ENCODE measurements at regions not wholly inside any gene's neighbourhood (a gene's known extent, or its start where the extent isn't known, plus 50 kb on each side); places are given as distances from the start of the nearest gene placed in this dataset.
A peak's percentile ranks its signal among the peaks of the same experiment; 100 is the strongest.

- H3K36me3 ChIP-seq (ENCODE audit: control insufficient read depth, insufficient read depth, low read length), result no peaks in the 10 kb centered on the region
- no peak overlapping the region for H3K4me3 ChIP-seq (ENCODE audit: low read length)
- H3K56ac ChIP-seq (ENCODE audit: low read length), result no peak overlapping the region
- H3K4me1 ChIP-seq (ENCODE audit: control insufficient read depth, low read depth, low read length), result no peaks in the 10 kb centered on the region
- no peak overlapping the region for H2BK15ac ChIP-seq (replicated peaks; ENCODE audit: low read depth)
- no peak overlapping the region for H4K8ac ChIP-seq (ENCODE audit: low read depth, low read length)
- DNase-seq, result no peak
- H3K9ac ChIP-seq (ENCODE audit: low read length), result no peak overlapping the region
- no peak overlapping the region for H3K18ac ChIP-seq (ENCODE audit: low read length)
- H3K27ac ChIP-seq (ENCODE audit: low read depth, low read length), result no peak overlapping the region
- WGBS (ENCODE audit: extremely low coverage, insufficient coverage, low lambda C conversion rate), result no CpG with 5 or more reads among the region's 10 CpGs
- H3K79me2 ChIP-seq (ENCODE audit: control insufficient read depth, insufficient read depth, low read length), result no peaks in the 10 kb centered on the region
- H2AK5ac ChIP-seq (ENCODE audit: low read length), result no peak overlapping the region
- H3K4ac ChIP-seq (ENCODE audit: low read depth, low read length), result no peak overlapping the region
- H3K4me2 ChIP-seq (ENCODE audit: low read length), result no peak overlapping the region
- no peak overlapping the region for H2BK120ac ChIP-seq (ENCODE audit: low read depth, low read length)
- H2BK5ac ChIP-seq (ENCODE audit: low read length), result no peak overlapping the region
- no peak overlapping the region for H3K23ac ChIP-seq (ENCODE audit: low read length)
- no peaks in the 10 kb centered on the region for H3K79me1 ChIP-seq (ENCODE audit: low read length)
- H4K5ac ChIP-seq (ENCODE audit: low read length), result no peak overlapping the region
- no peaks in the 10 kb centered on the region for H3K27me3 ChIP-seq (ENCODE audit: insufficient read depth, low read length, poor library complexity)
Measured at GRCh38 chr10:77696584-77696983, 59.0 kb upstream of the KCNMA1 start.

DNA sequence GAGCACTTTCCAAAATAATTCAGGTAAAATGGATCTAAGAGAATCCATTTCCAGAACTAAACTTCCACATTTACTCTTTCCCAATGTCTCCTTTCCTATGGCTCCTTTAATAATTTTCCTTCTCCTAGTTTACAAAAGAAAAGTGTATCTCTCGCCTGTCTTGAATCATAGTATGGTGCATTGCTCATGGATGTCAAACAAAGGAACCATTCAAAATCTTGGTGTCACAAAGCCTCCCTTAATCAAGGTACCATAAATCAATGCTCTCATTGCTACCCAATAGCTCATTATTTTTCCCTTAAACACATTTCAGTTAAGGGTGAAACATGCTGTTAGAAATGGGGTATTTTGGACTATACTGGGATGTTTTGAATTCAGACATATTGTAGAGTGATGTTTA is 57.6 kb upstream of the KCNMA1 start:
- H2BK5ac ChIP-seq (ENCODE audit: low read length), result no peak overlapping the region
- H3K27ac ChIP-seq (ENCODE audit: low read depth, low read length), result no peak overlapping the region
- no peak overlapping the region for H2BK120ac ChIP-seq (ENCODE audit: low read depth, low read length)
- H3K18ac ChIP-seq (ENCODE audit: low read length), result no peak overlapping the region
- H3K4me3 ChIP-seq (ENCODE audit: low read length), result no peak overlapping the region
- no peak overlapping the region for H3K4me2 ChIP-seq (ENCODE audit: low read length)
- no peak overlapping the region for H3K9ac ChIP-seq (ENCODE audit: low read length)
- no CpG with 5 or more reads among the region's 1 CpG for WGBS (ENCODE audit: extremely low coverage, insufficient coverage, low lambda C conversion rate)
- H2AK5ac ChIP-seq (ENCODE audit: low read length), result no peak overlapping the region
- H3K23ac ChIP-seq (ENCODE audit: low read length), result no peak overlapping the region
- no peaks in the 10 kb centered on the region for H3K4me1 ChIP-seq (ENCODE audit: control insufficient read depth, low read depth, low read length)
- no peaks in the 10 kb centered on the region for H3K27me3 ChIP-seq (ENCODE audit: insufficient read depth, low read length, poor library complexity)
- H3K4ac ChIP-seq (ENCODE audit: low read depth, low read length), result no peak overlapping the region
- no peak overlapping the region for H4K8ac ChIP-seq (ENCODE audit: low read depth, low read length)
- no peaks in the 10 kb centered on the region for H3K79me1 ChIP-seq (ENCODE audit: low read length)
- H3K79me2 ChIP-seq (ENCODE audit: control insufficient read depth, insufficient read depth, low read length), result no peaks in the 10 kb centered on the region
- no peak for DNase-seq
- H2BK15ac ChIP-seq (replicated peaks; ENCODE audit: low read depth), result no peak overlapping the region
- no peak overlapping the region for H4K5ac ChIP-seq (ENCODE audit: low read length)
- no peaks in the 10 kb centered on the region for H3K36me3 ChIP-seq (ENCODE audit: control insufficient read depth, insufficient read depth, low read length)
- H3K56ac ChIP-seq (ENCODE audit: low read length), result no peak overlapping the region

DNA sequence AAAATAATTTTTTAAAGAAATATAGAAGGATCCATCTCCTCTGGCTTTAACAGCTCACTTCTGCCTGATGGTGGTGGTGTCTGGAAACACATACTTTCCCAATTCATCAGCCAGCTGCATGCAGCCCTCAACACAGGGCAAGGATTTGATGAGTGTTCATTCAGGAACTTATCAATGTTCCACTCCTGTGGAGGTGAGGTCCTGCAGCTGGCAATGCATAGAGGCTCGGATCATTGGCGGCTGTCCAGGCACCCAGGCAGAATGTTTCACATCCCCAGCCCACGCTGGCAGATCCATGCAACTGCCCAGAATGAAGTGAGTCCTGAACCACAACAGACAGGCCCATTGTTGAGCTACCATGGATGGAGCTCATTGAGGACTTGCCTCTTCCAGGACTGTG is 55.2 kb upstream of the KCNMA1 start:
- Histone ChIP-seq H4K8ac (ENCODE audit: low read depth, low read length) (no peak overlapping the region), H3K4ac (ENCODE audit: low read depth, low read length) (no peak overlapping the region), H3K79me1 (ENCODE audit: low read length) (no peaks in the 10 kb centered on the region), H3K9ac (ENCODE audit: low read length) (no peak overlapping the region), H3K4me3 (ENCODE audit: low read length) (no peak overlapping the region), H3K79me2 (ENCODE audit: control insufficient read depth, insufficient read depth, low read length) (no peaks in the 10 kb centered on the region), H4K5ac (ENCODE audit: low read length) (no peak overlapping the region), H3K4me1 (ENCODE audit: control insufficient read depth, low read depth, low read length) (no peaks in the 10 kb centered on the region), H3K27ac (ENCODE audit: low read depth, low read length) (no peak overlapping the region), H3K56ac (ENCODE audit: low read length) (no peak overlapping the region), H2BK120ac (ENCODE audit: low read depth, low read length) (no peak overlapping the region), H2BK5ac (ENCODE audit: low read length) (no peak overlapping the region), H3K18ac (ENCODE audit: low read length) (no peak overlapping the region), H3K23ac (ENCODE audit: low read length) (no peak overlapping the region), H3K27me3 (ENCODE audit: insufficient read depth, low read length, poor library complexity) (no peaks in the 10 kb centered on the region), H2AK5ac (ENCODE audit: low read length) (no peak overlapping the region), H3K36me3 (ENCODE audit: control insufficient read depth, insufficient read depth, low read length) (no peaks in the 10 kb centered on the region), H2BK15ac (replicated peaks; ENCODE audit: low read depth) (no peak overlapping the region), H3K4me2 (ENCODE audit: low read length) (no peak overlapping the region)
- no peak for DNase-seq
- WGBS (ENCODE audit: extremely low coverage, insufficient coverage, low lambda C conversion rate), result no CpG with 5 or more reads among the region's 3 CpGs

DNA sequence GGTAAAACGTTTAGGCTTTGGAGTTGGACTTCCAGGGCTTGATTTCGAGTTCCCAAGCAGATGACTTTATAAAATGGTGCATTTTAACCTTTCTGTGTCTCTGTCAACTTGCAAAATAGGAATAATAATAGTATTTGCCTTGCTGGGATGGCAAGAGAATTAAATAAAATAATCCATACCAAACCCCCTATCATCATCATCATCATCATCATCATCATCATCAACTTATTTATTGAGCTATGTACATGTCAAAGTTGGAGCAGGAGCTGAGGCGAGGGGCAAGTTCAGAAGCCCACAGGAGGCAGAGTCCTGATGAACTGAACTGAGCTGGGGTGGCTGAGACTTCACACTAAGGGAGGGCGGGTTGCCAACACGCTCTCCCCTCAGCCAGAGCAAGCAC is 51.7 kb upstream of the KCNMA1 start:
- H3K4me2 ChIP-seq (ENCODE audit: low read length), result no peak overlapping the region
- no peak overlapping the region for H4K8ac ChIP-seq (ENCODE audit: low read depth, low read length)
- no peak overlapping the region for H2BK120ac ChIP-seq (ENCODE audit: low read depth, low read length)
- no peak overlapping the region for H3K4me3 ChIP-seq (ENCODE audit: low read length)
- H3K4me1 ChIP-seq (ENCODE audit: control insufficient read depth, low read depth, low read length), result no peaks in the 10 kb centered on the region
- no peaks in the 10 kb centered on the region for H3K36me3 ChIP-seq (ENCODE audit: control insufficient read depth, insufficient read depth, low read length)
- H2BK15ac ChIP-seq (replicated peaks; ENCODE audit: low read depth), result no peak overlapping the region
- no peak for DNase-seq
- H2BK5ac ChIP-seq (ENCODE audit: low read length), result no peak overlapping the region
- H3K4ac ChIP-seq (ENCODE audit: low read depth, low read length), result no peak overlapping the region
- H3K18ac ChIP-seq (ENCODE audit: low read length), result no peak overlapping the region
- no peaks in the 10 kb centered on the region for H3K27me3 ChIP-seq (ENCODE audit: insufficient read depth, low read length, poor library complexity)
- WGBS (ENCODE audit: extremely low coverage, insufficient coverage, low lambda C conversion rate), result no CpG with 5 or more reads among the region's 5 CpGs
- no peaks in the 10 kb centered on the region for H3K79me2 ChIP-seq (ENCODE audit: control insufficient read depth, insufficient read depth, low read length)
- H3K56ac ChIP-seq (ENCODE audit: low read length), result no peak overlapping the region
- no peak overlapping the region for H4K5ac ChIP-seq (ENCODE audit: low read length)
- H3K27ac ChIP-seq (ENCODE audit: low read depth, low read length), result no peak overlapping the region
- H3K9ac ChIP-seq (ENCODE audit: low read length), result no peak overlapping the region
- no peaks in the 10 kb centered on the region for H3K79me1 ChIP-seq (ENCODE audit: low read length)
- H2AK5ac ChIP-seq (ENCODE audit: low read length), result no peak overlapping the region
- H3K23ac ChIP-seq (ENCODE audit: low read length), result no peak overlapping the region

DNA sequence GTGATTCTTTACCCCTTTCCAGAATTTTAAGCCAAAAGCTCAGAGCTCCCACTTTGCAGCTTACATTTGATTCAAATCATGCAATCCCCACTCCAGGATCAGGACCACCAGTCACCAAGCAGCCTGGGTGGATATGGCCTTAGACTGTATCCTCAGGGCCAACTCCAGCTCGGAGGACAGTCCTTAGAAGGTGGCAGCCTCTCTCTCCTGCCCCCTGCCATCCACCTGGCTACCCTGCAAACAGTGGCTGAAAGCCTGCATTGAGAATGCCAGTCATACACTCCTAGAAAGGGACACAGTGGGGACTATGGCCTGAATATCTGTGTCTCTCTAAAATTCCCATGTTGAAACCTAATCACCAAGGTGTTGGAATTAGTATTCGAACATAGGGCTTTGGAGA is 50.0 kb upstream of the KCNMA1 start:
- no peak overlapping the region for H3K4me3 ChIP-seq (ENCODE audit: low read length)
- no peaks in the 10 kb centered on the region for H3K79me1 ChIP-seq (ENCODE audit: low read length)
- H3K18ac ChIP-seq (ENCODE audit: low read length), result no peak overlapping the region
- no peak overlapping the region for H3K27ac ChIP-seq (ENCODE audit: low read depth, low read length)
- H3K56ac ChIP-seq (ENCODE audit: low read length), result no peak overlapping the region
- H2BK15ac ChIP-seq (replicated peaks; ENCODE audit: low read depth), result no peak overlapping the region
- H4K8ac ChIP-seq (ENCODE audit: low read depth, low read length), result no peak overlapping the region
- H3K4me2 ChIP-seq (ENCODE audit: low read length), result no peak overlapping the region
- no peaks in the 10 kb centered on the region for H3K79me2 ChIP-seq (ENCODE audit: control insufficient read depth, insufficient read depth, low read length)
- no peak overlapping the region for H2AK5ac ChIP-seq (ENCODE audit: low read length)
- no peak overlapping the region for H3K23ac ChIP-seq (ENCODE audit: low read length)
- H2BK120ac ChIP-seq (ENCODE audit: low read depth, low read length), result no peak overlapping the region
- H3K4ac ChIP-seq (ENCODE audit: low read depth, low read length), result no peak overlapping the region
- H3K9ac ChIP-seq (ENCODE audit: low read length), result no peak overlapping the region
- no peaks in the 10 kb centered on the region for H3K27me3 ChIP-seq (ENCODE audit: insufficient read depth, low read length, poor library complexity)
- whole genome bisulfite sequencing (ENCODE audit: extremely low coverage, insufficient coverage, low lambda C conversion rate), result no CpG with 5 or more reads among the region's 2 CpGs
- peak; percentile 13 for DNase-seq
- H3K4me1 ChIP-seq (ENCODE audit: control insufficient read depth, low read depth, low read length), result no peaks in the 10 kb centered on the region
- H4K5ac ChIP-seq (ENCODE audit: low read length), result no peak overlapping the region
- H2BK5ac ChIP-seq (ENCODE audit: low read length), result no peak overlapping the region
- no peaks in the 10 kb centered on the region for H3K36me3 ChIP-seq (ENCODE audit: control insufficient read depth, insufficient read depth, low read length)
